ENCODE measurements at regions not wholly inside any gene's neighbourhood (a gene's known extent, or its start where the extent isn't known, plus 50 kb on each side); places are given as distances from the start of the nearest gene placed in this dataset.
"Not testable (repeated sequence)": the region's sequence is repeated elsewhere in the genome, so short reads cannot be mapped to it uniquely, and the experiment has no call there.

DNA sequence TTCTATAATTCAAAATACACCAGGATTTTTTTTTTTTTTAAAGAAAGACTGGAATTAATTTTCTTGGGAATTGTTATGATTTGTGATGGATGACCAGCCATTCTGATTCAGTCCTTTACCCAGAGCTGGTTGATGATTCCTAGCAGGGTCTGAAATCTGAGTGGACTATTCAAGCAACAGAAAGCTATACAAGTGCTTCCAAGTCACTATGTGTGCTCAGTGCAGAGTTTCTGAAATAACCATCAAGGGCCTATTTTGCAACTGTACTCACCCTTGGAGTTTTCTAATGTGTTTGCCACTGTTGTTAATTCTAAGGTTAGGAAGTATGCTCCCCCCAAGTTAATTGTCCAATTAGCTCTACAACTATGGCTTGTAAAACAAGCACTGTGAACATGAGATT, 137.7 kb upstream of the RAPGEF2 start:
- H3K4me1 ChIP-seq (ENCODE audit: control insufficient read depth in 1 of 2, low read depth in 2 of 2): no peaks in the 10 kb centered on the region
- no peak overlapping the region for H3K27ac ChIP-seq
- TF ChIP-seq, protein P1, sequence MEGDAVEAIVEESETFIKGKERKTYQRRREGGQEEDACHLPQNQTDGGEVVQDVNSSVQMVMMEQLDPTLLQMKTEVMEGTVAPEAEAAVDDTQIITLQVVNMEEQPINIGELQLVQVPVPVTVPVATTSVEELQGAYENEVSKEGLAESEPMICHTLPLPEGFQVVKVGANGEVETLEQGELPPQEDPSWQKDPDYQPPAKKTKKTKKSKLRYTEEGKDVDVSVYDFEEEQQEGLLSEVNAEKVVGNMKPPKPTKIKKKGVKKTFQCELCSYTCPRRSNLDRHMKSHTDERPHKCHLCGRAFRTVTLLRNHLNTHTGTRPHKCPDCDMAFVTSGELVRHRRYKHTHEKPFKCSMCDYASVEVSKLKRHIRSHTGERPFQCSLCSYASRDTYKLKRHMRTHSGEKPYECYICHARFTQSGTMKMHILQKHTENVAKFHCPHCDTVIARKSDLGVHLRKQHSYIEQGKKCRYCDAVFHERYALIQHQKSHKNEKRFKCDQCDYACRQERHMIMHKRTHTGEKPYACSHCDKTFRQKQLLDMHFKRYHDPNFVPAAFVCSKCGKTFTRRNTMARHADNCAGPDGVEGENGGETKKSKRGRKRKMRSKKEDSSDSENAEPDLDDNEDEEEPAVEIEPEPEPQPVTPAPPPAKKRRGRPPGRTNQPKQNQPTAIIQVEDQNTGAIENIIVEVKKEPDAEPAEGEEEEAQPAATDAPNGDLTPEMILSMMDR (IDR thresholded peaks at IDR 0.05): no peak
- ATAC-seq (ENCODE audit: insufficient number of reproducible peaks, low FRiP score, low read depth) (no peak), DNase-seq (ENCODE audit: low spot score) (no peak)
- no peaks in the 10 kb centered on the region for H3K27me3 ChIP-seq (replicated peaks; ENCODE audit: insufficient read depth)
- H3K36me3 ChIP-seq: no peaks in the 10 kb centered on the region
- no peaks in the 10 kb centered on the region for H3K9me3 ChIP-seq
- no peak overlapping the region for H3K4me3 ChIP-seq

DNA sequence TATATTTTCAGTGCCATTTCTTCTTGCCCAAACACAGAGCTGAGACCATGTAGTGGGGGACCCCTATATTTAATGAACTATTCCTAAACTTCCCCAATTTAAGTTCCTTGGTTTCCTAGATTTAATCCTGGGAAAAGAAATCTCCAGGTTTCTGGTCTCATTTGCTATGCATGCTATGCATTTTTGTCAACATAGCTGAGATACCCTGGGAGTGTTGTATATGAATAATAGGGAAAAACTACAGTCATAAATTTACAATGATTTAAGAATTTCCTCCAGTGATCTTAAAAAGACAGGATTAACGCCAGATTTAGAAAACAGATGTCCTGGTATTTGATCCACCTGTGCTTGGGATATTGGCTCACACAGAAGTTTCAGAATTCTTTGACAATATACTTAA, 136.8 kb upstream of the RAPGEF2 start:
- ATAC-seq (ENCODE audit: insufficient number of reproducible peaks, low FRiP score, low read depth): no peak
- H3K4me1 ChIP-seq (ENCODE audit: control insufficient read depth in 1 of 2, low read depth in 2 of 2): no peaks in the 10 kb centered on the region
- no peaks in the 10 kb centered on the region for H3K36me3 ChIP-seq
- TF ChIP-seq, protein P1 (IDR thresholded peaks at IDR 0.05): no peak
- no peak for DNase-seq (ENCODE audit: low spot score)
- H3K4me3 ChIP-seq: no peak overlapping the region
- H3K9me3 ChIP-seq: no peaks in the 10 kb centered on the region
- no peaks in the 10 kb centered on the region for H3K27me3 ChIP-seq (replicated peaks; ENCODE audit: insufficient read depth)
- H3K27ac ChIP-seq: no peak overlapping the region

DNA sequence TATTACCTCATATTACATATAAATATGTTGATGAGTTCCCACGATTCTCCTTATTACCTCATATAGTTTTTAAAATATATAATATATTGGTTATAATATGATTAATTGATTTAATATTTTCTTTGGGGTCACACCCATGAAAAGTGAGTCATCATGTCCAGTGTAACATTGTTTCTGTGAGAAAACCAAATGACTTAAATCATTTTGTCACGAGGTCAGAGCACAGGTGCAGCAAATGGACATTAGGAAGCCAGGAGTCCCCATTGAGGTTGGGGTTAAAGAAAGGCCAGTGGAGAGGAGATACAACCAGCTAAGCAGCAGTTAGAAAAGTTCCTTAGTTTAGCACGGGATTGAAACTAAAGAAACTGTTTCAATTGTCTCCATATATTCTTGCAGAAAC, 133.9 kb upstream of the RAPGEF2 start:
- TF ChIP-seq, protein P1 (IDR thresholded peaks at IDR 0.05): no peak
- H3K4me1 ChIP-seq (ENCODE audit: control insufficient read depth in 1 of 2, low read depth in 2 of 2): no peaks in the 10 kb centered on the region
- ATAC-seq (ENCODE audit: insufficient number of reproducible peaks, low FRiP score, low read depth): no peak

DNA sequence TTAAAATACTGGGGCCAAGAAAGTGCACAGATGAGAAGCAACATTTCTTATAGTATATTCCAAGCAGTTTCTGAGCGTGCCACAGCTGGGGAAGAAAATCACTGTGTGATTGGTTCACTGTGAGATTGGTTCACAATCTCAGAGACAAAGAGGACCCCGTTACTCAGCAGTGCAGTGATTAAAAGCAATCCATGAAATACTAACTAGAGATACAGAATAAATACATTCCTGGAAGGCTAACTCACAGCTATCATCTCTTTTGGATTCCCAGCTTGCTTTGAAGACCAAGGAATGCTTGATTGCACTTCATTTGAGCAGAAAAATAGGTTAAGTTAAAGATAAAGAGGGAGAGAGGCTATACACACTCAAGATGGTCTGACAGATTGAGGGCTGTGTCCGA, 132.1 kb upstream of the RAPGEF2 start:
- Histone ChIP-seq H3K9me3 (no peaks in the 10 kb centered on the region), H3K4me3 (no peak overlapping the region), H3K4me1 (ENCODE audit: control insufficient read depth in 1 of 2, low read depth in 2 of 2) (no peaks in the 10 kb centered on the region), H3K27me3 (replicated peaks; ENCODE audit: insufficient read depth) (no peaks in the 10 kb centered on the region), H3K36me3 (no peaks in the 10 kb centered on the region), H3K27ac (no peak overlapping the region)
- TF ChIP-seq, protein P1 (IDR thresholded peaks at IDR 0.05): no peak
- no peak for ATAC-seq (ENCODE audit: insufficient number of reproducible peaks, low FRiP score, low read depth)
- no peak for DNase-seq (ENCODE audit: low spot score)

More for the DNA sequence above, 133.9 kb upstream of the RAPGEF2 start:
- Histone ChIP-seq H3K27ac (no peak overlapping the region), H3K9me3 (no peaks in the 10 kb centered on the region), H3K4me3 (no peak overlapping the region), H3K36me3 (no peaks in the 10 kb centered on the region), H3K27me3 (replicated peaks; ENCODE audit: insufficient read depth) (no peaks in the 10 kb centered on the region)
- DNase-seq (ENCODE audit: low spot score): no peak

DNA sequence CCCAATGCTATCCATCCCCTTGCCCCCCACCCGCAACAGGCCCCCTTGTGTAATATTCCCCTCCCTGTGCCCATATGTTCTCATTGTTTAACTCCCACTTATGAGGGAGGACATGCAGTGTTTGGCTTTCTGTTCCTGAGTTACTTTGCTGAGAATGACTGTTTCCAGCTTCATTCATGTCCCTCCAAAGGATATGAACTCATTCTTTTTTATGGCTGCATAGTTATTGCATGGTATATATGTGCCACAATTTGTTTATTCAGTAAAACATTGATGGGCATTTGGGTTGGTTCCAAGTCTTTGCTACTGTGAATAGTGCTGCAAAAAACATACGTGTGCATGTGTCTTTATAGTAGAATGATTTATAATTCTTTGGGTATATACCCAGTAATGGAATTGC, 128.4 kb upstream of the RAPGEF2 start:
- H3K36me3 ChIP-seq; H3K27me3 ChIP-seq (replicated peaks; ENCODE audit: insufficient read depth); DNase-seq (ENCODE audit: low spot score); H3K27ac ChIP-seq; H3K4me3 ChIP-seq; H3K9me3 ChIP-seq; H3K4me1 ChIP-seq (ENCODE audit: control insufficient read depth in 1 of 2, low read depth in 2 of 2); ATAC-seq (ENCODE audit: insufficient number of reproducible peaks, low FRiP score, low read depth): not testable (repeated sequence)

DNA sequence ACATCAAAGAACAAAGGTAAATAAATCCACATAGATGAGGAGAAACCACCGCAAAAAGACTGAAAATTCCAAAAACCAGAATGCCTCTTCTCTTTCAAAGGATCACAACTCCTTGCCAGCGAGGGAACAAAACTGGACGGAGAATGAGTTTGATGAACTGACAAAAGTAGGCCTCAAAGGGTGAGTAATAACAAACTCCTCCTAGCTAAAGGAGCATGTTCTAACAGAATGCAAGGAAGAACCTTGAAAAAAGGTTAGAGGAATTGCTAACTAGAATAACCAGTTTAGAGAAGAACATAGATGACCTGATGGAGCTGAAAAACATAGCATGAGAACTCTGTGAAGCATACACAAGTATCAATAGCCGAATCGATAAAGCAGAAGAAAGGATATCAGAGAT, 122.2 kb upstream of the RAPGEF2 start:
- not testable (repeated sequence) for H3K27ac ChIP-seq; H3K4me1 ChIP-seq (ENCODE audit: control insufficient read depth in 1 of 2, low read depth in 2 of 2); H3K36me3 ChIP-seq; DNase-seq (ENCODE audit: low spot score); H3K4me3 ChIP-seq; H3K9me3 ChIP-seq; H3K27me3 ChIP-seq (replicated peaks; ENCODE audit: insufficient read depth); ATAC-seq (ENCODE audit: insufficient number of reproducible peaks, low FRiP score, low read depth)

Measured in thoracic aorta (tissue), 2 donors.